Activated CD8-positive, alpha-beta memory T cell treated with anti-CD3 and anti-CD28 coated beads for 1 hour (primary cell): ENCODE measurements at regions not wholly inside any gene's neighbourhood (a gene's known extent, or its start where the extent isn't known, plus 50 kb on each side); places are given as distances from the start of the nearest gene placed in this dataset.
"Not testable (repeated sequence)": the region's sequence is repeated elsewhere in the genome, so short reads cannot be mapped to it uniquely, and the experiment has no call there.

Experiments
- DNase-seq, 2 donors: peaks; one replicate each; pipeline ENCODE4 v3.0.0-alpha.2; 2020; ENCODE audit warnings: low read depth in 1 of 2; ENCODE audit errors: extremely low read depth in 1 of 2

DNA sequence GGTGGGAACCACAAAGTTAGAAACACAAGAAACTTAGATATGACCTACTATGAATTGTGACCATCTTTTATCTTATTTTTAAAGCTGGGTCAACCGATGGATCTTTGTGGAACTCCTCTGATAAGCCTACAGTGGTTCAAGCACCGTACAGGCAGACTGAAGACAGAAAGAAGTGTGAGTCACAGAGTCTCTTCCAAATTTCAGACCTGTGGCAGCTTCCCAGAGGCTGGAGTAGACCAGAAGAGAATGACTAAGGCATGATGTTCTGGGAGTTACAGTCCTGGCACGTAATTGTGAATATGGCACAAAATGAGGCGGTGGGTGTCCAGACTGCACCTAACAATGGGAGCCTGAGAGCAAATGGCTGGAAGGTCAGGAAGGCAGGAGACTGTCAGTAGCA lies 70.0 kb downstream of the LMO4 start:
- no peak for DNase-seq

DNA sequence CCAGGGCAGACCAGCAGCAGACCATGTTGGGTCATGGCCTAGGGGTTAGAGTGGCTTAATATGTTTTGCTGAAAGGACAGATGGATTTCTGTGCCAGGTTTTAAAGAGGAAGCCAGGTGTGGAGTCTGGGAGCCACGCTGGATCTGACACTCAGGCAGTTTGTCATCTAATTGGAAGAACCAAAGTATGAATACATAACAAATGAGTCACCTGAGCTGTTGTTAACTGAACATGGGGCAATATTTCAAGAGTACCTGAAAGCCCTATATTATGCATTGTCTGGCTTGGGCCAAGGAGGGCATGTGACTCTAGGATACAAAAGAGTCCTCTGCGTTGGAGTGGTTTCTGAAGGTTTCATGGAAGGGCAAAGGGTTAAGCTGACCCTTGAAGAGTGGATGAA lies 70.6 kb downstream of the LMO4 start:
- no peak for DNase-seq

DNA sequence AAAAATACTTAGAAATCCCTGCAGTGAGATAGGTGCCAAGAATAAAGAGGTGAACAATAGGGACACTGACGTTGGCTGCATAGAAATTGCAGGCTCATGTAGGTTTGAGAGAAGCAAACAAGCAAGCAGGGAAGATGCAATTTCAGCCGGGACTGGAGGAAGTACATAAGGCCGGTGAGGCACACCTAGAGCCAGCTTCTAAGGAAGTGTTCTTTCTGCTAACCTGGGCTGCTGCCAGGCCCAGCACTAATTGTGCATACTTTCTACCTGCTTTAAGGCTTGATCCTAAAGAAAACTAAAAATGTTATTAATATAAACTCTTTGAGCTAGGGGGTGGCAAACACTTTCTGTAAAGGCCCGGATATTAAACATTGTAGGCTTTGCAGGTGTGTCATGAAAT lies 71.0 kb downstream of the LMO4 start:
- no peak for DNase-seq

DNA sequence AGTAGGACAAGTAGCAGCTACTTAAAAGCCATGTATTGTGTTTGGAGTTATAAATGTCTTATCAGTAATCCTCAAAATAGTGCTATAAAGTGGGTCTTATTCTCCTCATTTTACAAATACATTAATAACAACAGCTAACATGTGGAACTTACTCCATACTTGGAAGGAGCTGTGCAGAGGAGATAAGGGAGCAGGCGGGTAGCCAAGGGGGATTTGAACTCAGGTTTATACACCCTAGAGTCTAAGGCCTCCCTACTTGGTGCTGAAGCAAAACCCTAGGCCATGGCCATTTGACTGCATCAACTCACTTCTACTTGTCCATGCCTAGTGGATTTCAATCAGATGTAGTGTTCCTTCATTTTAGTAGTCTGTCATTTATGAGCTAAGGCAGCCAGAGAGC lies 72.1 kb downstream of the LMO4 start:
- DNase-seq = no peak

DNA sequence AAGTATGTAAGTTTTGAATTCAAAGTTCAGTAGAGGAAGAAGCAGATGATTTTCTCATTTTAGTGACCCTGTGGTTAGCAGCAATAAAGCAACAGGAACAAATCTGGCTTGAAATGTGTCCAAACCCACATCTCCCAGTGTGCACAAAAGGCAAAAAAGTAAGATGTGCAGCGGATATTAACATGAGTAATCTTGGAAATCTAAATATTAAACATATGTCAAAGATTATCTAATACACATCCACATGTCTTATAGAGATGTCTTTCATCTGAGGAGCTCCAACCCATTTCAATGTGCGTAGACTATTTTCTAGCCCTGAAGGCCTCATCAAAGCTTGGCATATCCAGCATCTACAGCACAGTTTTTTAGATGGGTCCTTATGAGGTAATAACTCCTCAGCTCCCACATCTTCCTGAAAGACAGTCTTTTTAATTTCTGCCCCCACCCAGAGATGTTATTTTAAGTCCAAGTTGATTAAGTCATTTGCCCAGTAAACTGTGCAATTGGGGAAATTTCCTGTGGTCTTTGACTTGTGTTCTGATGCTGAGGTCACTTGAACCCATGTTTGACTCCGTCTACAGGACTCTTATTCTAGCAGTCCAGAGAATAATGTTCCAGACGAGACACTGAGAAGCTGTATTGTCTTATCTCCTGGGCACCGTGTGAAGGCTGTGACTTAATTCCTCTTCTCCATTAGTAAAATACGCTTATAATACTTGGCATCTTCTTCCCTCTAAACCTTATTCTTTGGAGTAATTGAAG lies 73.7 kb downstream of the LMO4 start:
- no peak for DNase-seq

DNA sequence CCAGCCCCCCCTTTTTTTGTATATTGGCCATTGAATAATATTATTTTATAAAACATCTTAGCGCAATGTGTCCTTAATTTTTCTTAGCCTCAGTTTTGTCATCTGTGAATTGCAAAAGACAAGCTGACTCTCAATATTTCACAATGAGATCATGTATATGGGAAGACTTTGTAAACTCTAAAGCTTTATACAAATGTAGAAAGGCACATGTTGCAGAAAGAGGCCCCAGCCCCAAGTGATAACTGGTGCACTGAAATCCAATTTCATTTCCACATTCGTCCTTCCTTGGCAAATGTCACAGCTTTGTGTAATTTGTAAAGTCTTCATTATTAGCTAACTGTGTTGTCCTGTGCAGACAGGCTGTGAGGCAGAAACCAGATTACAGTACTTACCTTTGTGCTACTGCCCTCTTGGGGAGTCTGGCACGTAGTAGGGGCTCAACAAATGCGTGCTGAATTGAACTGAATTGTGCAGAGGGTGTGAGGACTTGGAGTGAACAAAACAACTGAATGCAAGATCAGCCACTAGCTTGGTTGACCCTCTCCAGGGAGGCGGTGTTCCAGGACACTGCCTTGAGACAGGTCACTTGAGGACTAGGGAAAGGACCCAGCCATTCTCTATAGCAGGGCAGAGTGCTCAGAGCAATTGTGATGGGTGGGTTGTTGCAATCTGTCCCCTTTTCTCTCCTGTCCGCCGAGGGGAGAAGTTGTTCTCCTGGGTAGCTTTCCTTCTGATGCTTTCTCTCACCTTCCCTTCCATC lies 74.6 kb downstream of the LMO4 start:
- DNase-seq = no peak

DNA sequence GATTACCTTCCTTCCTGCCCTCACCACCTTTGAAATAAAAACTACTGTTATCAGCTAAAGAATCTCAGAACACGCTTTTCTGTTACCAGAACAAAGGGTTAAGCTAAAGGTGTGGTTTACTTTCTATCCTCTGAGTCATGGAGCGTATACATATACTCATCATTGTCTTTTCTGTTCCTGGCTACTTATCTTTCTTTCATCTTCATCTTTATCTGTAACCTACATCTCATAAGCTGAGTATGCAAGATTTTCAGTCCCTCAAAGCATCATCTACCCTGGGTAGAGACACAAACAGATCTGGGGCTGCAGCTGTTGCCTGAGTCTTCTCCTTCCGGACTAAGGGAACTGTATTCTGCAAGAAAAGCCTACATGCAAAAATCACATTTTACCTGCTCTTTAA lies 75.6 kb downstream of the LMO4 start:
- no peak for DNase-seq

DNA sequence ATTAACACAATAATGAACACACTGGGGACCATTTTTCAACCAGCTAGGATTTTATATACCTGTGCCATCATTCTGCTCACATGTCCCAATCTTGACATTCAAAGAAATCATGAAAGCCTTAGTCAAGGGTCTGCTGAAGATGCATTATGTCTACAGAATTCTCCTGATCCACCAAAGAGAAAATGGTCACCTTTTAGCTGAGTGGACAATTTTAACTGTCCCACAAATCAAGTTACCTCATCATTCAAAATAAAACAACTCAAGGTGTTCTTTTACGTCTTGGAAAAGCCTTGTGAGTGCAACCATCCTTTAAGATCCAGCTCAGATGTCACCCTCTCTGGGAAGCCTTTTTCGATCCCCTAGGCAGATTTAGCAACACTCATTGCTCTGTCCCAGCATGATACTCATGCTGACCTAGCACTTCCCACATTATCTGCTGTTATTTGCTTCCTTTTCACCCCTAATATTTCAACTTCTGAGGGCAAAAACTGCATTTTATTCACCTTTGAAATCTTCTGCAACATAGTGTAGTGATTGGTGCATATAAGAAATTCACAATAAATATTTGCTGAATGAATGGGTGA lies 80.1 kb downstream of the LMO4 start:
- DNase-seq = no peak

DNA sequence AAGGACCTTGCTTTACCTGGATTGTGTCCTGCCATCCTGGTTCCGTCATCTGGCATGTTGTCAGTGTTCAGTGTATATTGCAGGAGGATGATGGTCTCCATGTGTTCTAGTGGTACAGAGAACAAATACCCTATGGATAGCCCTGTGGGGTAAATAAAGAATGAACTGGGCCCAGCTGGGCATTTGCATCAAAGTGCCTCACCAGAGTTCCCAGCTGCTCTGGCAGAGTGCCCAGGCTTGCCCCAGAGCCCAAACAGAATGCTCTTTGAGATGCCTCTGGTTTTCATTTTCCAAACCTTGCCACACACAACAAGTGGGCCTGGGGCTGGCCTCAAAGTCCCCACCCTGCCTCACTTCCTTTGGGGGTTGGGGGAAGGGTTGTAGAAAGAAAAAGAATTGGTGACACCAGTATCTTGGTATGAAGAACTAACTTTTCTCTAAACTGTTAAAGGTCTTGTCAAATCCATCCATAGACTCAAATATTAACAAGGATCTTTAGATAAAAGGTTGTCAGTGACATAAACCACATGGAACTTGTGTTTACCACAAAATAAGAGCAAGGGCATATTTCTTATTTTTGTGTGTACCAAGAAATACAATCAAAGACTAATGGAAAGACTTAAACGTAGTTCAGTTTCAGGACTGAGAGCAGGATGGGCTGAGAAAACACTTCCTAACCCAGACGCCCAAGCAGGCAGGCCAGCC lies 82.2 kb downstream of the LMO4 start:
- DNase-seq = no peak

DNA sequence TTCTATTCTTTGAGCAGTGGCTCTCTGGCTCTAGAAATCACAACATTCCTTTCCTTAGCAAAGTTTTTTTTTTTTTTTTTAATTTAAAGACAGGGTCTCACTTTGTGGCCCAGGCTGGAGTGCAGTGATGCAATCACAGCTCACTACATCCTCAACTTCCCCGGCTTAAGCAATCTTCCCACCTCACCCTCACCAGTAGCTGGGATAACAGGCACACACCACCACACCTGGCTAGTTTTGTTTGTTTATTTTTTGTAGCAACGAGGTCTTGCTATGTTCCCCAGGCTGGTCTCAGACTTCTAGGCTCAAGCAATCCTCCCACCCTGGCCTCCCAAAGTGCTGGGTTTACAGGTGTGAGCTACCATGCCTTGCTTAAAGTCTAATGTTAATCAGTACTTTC lies 85.2 kb downstream of the LMO4 start:
- not testable (repeated sequence) for DNase-seq

DNA sequence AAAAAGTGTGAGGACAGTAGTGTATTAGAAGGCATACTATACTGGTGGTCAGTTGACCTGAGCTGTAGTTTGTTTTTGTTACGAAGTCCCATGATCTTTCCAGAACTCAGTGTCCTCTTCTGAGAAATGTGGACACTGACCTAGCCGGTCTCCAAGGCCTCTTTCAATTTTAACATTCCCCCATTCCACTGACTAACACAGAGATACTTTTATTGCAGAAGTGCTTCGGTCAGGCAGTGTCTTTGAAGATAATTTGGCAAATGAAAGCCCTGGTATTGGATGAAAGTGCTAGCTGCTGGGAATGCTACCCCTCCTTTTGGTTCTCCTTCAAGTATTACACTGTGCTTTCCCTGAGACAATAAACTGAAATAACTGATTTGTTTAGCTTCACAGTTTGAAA lies 89.4 kb downstream of the LMO4 start:
- no peak for DNase-seq

DNA sequence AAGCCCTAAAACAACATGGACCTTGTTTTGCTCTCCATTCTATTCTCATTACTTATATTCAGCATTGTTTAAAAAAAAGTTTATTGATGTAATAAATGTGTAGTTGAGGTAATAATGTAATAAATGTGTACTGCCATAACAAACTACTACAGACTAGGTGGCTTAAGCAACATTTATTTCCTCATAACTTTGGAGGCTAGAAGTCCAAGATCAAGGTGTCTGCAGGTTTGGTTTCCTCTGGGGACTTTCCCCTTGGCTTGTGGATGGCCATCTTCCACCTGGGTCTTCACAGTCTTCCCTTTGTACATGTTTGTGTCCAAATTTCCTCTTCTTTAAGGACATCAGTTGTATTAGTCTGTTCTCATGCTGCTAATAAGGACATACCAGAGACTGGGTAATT lies 93.1 kb downstream of the LMO4 start:
- no peak for DNase-seq

DNA sequence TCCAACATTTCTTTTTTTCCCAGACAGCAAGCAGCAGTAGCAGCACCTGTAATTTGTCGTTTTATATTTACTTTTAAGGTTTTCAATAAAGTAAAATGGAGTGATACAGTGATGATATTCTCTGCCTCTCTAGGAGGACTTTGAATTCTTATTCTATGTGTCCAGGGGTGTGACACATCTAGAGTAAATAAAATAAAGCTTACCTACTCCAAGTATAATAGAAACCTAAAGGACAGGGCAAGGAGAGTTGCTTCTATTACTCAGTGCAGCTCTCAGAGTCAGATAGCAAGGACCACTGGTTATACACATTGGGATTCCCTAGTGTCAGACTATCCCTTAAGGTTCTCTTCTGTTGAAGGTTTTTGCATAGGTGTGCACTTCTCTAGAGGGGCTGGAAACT lies 95.9 kb downstream of the LMO4 start:
- DNase-seq = no peak

DNA sequence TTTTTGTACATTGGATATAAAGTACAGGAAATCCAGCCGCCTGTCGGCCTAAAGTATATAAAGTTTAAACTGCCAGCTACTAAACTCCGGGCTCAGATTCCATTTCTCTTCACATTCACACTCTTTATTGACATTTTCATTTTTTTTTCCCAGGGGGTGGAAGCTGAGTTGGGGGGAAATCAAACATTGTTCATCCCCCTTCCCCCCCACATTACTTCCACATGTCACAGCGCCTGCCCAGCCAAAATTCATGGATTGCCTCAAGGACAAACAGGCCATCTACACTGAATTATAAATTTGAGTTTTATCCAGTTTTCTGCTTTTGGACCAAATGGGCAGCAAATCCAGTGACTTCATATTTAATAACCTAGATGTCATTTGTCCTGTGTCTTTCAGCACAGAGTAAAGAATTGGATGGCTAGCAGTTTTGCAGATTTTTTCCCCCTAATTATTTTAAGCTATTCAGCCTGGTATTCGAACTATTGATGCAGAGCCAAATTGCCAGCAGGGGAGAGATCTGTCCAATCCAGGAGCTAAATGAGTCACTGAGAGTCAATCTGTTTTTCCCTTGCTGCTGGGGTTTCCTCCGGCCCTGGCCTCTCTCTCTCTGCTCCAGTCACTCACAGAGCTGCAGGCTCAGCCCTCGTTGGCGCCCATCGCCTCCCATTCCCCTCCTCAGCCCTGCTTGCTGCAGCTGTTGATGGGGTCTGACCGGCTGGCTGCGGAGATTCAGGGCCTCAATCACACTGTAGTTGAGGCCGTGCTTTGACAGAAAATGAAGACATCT lies 98.0 kb downstream of the LMO4 start:
- no peak for DNase-seq

DNA sequence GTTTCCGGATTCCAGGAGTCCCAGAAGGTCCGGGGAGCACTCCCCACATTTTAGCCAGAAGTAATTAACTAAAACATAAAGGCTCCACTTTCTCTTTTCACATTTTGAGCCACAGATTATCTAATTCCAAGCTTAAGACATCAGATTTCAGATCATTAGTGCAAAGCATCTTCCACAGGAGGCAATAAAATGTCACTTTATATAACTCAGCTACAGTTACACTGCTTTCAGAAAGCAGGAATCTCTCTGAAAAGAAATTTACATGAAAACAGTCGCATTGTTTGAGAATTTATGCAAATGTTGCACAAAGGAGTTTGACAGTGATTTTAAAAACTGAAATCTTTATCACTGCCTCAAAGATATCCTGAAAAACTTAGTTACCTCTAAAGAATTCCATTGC lies 99.7 kb downstream of the LMO4 start:
- no peak for DNase-seq

DNA sequence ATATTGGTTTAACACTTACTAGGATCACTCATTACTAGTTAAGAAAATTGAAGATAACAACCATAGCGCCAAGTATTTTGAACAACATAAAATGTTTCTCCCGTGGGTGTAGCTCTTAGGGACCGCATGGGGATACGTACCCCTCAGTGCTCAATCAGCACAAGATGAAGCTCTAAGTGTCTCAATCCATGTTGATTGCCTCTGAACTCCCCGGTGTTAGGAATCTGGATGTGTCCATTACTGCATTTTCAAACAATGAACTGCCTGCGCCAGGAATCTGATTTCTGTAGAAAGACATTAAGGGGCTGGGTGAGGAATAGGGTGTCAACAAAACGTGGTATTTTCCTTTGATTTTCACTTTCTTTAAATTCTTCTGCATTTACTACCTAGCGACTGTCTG lies 100.2 kb downstream of the LMO4 start:
- no peak for DNase-seq

DNA sequence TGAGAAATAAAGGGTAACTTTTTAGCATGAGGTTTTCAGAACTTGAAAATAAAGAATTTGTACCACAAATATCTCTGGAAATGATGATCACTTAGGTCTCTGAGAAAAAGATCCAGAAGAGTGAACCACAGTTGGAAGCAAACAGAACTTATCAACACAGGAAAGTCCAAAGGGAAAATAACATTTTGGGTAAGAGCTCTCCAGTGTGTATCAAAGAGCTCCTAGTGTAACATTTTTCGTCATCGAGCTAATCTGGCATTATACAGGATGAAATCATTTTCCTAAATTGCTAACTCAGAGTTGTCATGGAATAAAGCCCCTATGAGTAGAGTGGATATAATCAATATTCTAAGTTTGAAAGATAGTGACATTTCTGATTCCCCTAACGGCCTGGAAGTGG lies 104.0 kb downstream of the LMO4 start:
- no peak for DNase-seq

DNA sequence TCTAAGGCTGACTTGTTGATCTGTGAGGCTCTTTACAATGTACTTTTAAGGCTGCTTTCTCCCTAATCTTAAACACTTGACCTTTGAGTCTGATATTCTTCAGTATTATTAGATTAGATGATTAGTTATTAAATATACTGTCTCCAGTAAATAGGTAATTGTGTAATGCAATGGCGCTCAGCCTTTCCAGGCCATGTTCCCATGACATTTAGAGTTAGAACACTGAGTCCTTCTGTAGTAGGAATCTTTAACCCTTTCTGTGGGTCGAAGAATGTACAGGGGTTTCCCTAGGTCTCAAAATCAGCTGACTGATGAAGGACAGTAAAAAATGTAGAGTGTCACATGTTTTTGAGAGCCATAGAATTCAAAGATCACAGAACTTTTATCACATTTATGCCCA lies 104.4 kb downstream of the LMO4 start:
- not testable (repeated sequence) for DNase-seq

DNA sequence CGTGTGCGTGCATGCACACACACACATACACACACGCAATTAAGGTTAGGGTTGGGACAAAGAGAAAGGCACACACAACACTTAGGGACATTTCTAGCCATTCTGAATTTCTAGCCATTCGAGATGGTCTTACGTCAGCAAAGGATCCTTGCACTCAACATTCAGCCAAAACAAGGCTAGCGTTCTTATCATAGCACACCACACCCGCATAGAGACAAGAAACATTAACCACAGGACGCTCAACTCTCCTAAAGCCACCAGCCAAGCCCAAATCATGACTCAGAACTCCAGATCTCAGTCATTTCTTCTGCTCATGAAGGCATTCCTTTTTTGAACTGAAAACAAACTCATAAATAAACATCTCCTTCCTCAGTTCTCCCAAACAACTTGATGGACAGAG lies 106.8 kb downstream of the LMO4 start:
- DNase-seq = no peak

DNA sequence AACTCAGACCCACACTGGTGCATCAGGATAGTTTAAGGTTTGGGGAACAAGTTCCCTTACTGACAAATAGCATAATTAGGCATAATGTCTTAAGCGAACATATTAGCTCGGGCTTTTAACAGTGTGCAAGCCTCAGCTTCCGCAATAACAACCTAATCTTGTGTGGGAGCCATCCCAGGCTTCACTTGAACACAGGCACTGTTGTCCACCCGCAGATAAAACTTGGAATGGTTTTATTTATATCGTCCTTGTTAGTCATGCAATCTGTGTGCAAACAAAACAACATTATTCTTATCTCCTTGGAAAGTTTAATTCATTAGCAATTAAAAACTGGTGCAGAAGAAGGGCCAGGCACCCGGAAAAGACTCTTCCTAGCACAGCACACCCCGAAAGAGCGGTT lies 107.4 kb downstream of the LMO4 start:
- DNase-seq = not testable (repeated sequence)

DNA sequence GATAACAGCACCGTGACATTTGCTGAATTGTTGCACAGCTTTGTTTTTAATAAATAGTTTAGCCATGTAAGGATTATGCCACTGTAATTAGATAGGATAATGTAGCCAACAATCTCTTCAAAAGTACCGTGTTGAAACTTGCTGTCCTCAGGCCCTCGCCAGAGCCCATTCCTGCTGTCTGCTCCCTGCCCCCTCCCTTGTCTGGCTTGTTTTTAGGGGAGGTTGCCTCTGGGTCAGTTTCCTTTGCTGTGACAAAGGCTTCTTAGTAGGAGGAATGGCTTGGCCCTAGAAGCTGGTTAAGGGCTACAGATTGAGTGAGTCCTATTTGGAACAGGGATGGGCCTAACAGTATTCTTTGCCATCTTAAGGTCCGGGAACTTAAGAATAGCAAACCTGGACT lies 107.9 kb downstream of the LMO4 start:
- DNase-seq = no peak
